GM18520 (cell line): ENCODE measurements at regions not wholly inside any gene's neighbourhood (a gene's known extent, or its start where the extent isn't known, plus 50 kb on each side); places are given as distances from the start of the nearest gene placed in this dataset.
"Not testable (repeated sequence)": the region's sequence is repeated elsewhere in the genome, so short reads cannot be mapped to it uniquely, and the experiment has no call there.

Experiments used
- ATAC-seq: cut with Tn5 transposase; IDR thresholded peaks from one replicate; pipeline ENCODE4 v1.9.1; 2021; ENCODE audit not compliant: unreplicated experiment

DNA sequence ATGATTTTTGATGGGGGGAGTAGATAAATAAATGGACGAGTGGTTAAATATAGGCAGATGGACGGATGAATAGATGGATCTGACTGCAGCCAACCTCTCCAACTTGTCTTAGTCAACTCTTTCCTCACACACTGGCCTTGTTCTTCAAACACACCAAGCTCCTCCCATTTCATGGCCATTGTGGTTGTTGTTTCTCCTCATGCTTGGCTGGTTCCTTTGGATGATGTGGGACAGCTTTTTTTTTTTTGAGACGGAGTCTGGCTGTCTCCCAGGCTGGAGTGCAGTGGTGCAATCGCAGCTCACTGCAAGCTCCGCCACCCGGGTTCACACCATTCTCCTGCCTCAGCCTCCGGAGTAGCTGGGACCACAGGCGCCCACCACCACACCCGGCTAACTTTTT lies 155.2 kb downstream of the ZNF281 start:
- ATAC-seq: not testable (repeated sequence)

DNA sequence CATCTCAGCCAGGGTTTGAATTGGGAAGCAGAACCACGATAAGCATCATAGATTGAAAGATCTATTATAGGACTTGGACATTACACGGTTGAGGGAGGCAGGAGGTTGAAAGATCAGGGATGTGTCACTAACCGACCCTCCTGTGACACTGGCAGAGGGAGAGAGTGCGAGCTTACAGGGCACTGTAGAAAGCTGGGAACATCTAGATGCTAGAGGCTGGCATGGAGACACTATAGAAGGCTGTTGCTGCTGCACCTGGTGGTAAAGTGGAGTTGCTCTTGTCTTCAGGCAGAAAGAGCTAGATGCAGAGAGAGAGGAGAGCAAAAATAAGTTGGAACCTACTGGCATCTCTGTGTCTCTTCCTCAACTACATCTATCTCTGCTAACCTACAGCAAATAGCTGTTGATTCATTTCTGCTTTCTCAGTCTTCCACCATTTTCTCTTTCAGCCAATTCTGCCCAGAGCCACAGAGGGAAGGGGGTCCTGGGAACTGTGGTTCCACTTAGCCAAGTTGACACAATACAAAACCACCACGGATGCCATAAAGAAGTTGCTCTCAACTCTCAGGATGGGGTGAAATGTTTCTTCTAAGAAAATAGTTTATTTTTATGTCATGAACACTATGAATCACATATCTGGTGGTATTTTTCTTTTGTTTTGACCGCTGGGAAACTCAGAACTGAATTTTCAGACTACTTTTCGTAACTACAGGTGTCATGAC lies 155.9 kb downstream of the ZNF281 start:
- ATAC-seq: no peak

DNA sequence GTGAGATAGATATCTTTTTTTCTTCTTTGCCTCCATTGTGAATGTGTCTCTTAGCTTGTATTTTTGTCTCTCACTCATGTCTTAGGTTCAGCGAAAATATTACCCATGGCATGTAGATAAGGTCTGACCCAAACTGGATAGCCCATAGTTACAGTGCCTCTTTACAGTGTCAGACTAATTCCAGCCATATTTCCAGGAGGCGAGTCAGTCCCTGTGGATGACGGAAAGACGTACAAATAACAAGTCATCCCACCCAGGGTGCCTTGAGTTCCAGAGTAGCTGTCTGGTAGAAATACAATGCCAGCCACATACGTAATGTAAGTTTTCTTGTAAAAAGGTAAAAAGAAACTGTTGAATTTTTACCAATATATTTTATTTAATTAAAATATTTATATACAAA lies 157.3 kb downstream of the ZNF281 start:
- no peak for ATAC-seq

DNA sequence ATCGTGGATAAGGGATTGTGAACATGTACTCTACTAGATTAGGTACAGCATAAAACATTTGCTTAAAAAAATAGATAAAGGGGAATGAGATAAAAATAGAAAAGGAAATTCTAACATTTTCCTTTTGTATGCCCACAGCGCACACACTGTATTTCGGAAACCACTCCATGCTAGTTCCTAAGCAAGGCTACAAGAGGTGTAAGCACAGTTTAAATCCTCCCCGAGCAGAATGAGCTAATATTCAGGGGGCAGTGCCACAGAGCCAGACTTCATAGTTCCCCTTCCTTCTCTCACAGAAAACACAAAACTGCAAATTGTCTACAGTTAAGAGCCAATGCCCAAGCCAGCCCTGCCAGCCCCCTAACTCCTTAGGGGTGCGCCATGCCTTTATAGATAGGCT lies 159.4 kb downstream of the ZNF281 start:
- ATAC-seq: no peak

DNA sequence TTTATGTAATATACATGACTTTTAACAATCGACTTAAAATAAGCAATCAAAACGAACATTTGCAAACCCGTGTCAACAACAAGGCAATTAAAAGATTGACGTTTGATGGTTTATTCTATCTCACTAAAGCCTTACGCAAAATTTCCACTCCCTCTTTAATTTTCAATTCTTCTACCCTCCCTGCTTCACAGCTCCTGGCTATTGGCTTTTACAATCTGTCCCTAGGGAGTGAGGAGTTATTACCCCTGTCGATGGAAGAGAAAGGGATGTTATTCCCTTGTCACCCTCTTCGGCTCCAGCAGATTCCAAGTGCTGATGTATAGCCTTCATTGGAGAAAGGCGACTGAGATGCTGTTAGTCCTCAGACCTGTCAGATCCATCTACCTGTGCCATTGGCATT lies 161.3 kb downstream of the ZNF281 start:
- no peak for ATAC-seq

DNA sequence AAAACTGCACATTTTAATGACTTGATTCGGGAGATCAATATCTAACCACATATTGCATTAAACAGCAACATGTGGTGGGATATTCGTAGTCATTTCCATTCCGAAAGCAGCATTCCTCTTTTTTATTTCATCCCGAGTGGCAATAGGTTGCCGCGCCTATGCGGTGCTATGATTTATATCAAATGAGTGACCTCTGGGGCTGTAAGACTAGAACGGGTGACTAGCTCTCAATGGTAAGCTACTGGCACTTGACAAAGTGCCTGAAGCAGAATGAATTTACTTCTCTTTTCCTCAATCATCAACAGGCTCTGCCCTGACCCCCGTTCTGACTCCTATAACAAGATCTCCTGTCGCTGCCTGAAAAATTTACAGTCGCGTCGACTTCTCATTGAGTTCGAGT lies 162.3 kb downstream of the ZNF281 start:
- ATAC-seq: no peak

DNA sequence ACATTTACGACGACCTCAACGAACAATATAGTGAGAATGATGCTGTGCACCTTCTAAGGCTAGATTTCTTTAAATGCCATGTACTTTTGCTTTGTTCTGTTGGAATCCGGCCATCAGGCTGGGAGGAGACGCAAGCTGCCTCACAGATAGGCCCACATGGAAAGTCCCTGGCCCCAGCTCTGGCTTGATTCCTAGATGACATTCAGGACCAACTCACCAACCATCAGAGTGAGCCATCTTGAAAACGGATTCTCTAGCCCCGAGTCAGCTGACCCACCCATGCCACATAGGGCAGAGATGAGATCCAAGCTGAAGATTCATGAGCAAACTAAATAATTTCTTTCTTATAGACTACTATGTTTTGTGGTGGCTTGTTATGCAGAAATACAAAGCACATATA lies 164.4 kb downstream of the ZNF281 start:
- ATAC-seq: no peak

DNA sequence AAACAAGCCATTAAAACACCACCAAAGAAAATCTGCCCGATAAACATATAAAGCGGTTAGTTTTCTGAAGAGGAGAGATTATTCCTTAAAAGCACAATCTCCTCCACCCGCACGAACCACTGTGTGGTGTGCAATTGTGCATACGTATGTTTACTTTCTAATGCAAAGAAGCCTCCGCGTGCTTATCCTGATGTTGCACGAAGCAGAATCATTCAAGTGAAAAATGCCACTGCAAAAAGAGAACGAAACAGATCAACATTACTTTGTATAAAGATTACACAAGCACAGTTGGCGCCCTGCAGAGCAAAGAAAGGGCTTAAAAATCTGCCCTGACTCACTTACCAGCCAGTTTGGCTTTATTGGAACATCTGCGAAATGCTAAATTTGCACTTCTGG lies 166.8 kb downstream of the ZNF281 start:
- ATAC-seq: no peak

DNA sequence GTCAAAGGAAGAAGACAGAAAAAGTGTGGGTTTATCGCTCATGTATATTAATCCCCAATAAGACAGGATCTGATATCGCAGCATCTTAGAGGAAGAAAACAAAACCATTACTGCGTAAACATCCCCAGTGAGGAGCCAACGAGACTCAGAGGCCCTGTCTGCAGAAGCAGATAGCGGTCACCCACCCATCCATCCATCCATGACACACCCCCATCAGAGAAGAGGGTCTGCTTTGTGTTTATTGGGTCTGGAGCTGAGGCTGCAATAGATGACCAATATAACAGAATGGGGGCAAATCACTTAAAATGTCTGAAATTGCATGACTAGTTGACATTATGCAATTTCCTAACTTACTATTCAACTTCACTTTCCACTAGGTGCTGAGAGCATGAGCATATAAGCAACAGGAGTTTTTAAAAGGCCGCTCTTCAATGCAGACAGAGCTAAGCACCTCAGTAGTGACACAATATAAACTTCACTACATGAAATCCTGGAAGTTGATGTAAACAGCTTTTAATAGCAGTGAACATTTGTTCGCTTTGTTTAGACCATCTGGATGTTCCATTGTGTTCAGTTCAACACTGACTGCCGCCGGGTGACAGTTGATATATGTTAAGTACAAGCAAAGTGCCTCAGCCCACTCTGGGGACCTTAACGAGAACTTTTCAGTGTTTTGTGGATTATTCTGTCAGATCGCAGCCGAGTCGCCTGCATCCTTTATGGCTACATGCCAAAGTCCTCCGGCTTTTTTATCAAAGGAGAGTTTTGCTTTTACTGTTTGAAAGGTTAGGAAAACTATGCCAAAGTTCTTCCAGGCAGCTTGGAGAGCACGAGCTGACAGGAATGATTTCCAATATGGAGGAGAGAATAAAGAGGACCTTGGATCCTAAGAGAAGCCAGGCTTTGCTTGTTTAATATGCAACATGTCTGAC lies 167.5 kb downstream of the ZNF281 start:
- ATAC-seq: no peak

DNA sequence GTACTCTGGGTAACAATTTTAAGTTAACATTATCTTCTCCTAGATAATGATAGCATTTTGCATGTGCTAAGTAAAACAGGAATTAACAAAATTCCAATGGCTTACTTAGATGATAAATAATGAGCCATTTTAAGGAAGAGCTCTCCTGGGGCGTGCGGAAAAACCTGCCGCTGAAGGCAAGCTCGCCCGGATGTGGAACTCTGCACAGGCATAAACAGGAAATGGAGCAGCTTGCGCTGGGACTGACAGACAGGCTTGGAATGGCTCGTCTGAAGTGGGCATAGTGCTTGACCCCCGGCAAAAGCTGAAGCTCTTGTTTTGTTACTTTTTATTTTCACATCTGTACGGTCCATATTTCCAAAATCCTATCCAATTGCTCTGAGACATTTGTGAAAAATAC lies 169.2 kb downstream of the ZNF281 start:
- ATAC-seq: no peak

DNA sequence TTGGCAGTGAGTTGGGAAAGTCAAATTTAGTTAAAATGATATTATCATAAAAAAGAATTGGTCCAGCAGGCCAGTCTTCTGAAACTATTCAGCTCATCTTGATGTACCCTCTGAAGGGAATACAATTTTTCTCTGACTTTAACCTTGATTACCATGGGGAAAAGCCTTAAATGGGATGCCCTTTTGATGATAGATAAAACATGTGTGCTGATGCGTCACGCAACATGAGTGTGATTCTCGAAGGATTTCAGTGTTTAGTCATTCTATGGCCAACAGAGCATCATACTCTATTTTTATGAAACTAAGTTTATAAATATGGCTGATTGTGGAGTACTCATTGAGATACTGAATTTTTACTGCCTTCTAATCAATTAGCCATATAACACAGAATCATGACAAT lies 171.5 kb downstream of the ZNF281 start:
- no peak for ATAC-seq

DNA sequence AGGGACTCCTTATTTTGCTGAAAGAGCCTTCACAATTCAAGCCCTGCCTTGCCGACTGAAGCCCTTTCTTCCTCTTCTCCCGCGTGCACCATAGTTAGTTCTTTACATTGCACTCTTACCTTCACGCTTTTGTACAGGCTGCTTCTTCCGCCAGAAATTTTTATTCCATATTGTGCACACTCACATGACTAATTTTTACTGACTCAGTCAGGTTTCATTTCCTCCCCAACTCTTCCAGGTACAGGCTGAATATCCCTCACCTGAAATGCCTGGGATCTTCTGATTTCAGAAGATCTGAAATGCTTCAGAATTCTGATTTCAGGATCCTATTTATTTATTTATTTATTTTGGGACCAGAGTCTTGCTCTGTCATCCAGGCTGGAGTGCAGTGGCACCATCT lies 172.8 kb downstream of the ZNF281 start:
- no peak for ATAC-seq

DNA sequence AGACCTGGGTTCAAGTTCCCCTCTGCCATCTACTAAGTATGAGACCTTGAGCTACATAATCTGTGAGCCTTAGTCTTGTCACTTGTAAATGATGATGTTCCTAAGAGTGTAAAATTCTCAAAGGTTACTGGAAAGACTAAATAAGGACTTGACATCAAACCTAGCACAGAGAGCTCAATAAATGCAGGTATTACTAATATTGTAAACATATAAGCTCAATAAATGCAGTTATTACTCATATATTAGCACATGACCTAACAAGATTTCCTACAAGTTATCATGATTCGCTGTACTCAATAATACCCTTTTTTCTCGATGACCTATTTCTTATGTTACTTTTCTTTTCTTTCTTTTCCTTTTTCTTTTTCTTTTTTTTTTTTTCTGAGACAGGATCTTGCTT lies 174.9 kb downstream of the ZNF281 start:
- no peak for ATAC-seq

DNA sequence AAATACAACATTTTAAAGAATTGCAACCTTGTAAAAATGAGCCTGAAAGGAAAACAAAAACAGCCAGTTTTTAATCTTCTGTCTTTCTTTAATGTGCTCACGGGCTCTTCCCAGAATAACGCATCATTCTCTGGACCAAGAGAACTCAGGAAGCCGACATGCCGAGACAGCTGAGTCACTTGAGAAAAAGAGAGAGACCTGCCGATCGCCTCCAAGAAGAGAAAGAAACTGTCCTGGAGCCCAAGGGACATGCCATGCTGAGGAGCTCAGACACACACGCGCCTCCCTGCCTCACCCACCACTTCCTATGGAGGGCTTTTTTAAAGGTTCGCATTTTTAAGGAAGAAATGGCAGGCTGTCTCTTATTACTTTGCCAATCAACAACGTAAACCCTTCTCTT lies 176.4 kb downstream of the ZNF281 start:
- no peak for ATAC-seq

DNA sequence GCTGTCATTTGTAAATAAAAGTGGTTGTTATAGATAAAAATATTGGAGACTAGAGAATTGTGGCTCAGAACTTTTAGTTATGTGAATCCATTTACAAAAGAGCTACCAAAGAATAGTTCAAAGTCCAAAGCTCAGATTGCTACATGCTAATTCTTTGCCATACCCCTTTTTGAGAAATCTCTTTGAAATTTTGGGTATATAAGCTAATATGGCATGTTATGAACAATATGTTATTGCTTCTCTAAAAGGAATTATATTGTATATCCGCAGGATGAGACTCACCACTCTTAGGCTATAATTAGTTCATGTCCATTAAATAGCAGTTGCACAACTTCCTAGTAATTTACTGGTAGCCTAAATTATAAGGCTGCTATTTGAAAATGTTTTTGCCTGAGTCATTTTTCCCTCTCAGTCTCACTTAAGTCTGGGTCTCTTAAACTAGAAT lies 178.0 kb downstream of the ZNF281 start:
- ATAC-seq: no peak

DNA sequence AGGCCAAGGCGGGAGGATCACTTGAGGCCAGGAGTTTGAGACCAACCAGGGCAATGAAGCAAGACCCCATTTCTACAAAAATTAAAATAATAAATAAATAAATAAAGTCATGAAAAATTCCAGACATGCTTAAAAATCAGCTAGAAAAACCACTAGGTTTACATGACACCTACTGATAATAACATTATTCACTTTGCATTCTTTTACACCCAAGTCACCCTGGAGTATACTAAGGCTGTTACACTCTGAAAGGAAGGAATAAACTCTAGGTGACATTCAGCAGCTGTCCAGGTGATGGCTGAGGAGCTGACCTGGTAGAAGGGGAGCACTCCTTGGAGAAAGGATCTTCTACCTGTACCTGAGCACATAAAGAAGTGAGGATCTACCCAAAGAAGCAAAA lies 179.2 kb downstream of the ZNF281 start:
- no peak for ATAC-seq

DNA sequence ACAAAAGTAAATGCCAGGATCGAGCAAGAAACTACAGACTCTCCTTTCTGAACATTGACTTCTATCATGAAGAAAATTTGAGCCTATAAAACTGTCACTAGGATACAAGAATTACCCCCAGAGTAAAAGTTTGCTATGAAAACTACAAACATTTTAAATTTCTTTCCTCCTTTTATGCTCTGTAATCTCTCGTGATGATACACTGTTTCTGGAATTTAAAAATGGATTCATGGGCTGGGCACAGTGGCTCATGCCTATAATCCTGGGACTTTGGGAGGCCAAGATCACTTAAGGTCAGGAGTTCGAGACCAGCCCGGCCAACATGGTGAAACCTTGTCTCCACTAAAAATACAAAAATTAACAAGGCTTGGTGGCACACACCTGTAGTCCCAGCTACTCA lies 181.3 kb downstream of the ZNF281 start:
- ATAC-seq: no peak

DNA sequence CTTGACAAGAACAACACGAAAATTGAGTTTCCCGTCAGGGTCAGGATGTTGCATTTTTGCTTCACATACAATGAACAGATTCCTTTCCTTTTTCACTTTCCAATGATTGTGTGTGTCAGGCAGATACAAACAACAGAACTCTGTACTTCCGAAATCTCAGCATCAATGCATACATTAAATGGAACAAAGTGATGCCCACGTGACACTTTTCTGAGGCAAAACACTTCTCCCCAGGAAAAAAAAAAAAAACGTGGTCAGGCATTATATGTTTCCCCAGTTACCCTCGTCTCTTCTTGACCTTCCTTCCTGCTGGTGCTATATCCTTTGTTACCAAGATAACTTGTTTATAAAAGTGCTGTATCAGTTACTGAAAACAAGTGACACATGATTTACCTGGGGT lies 181.8 kb downstream of the ZNF281 start:
- no peak for ATAC-seq
